Loucy (cell line): ENCODE measurements at regions not wholly inside any gene's neighbourhood (a gene's known extent, or its start where the extent isn't known, plus 50 kb on each side); places are given as distances from the start of the nearest gene placed in this dataset.

Experiments used
- EZH2phosphoT487 ChIP-seq: fragments of 200-600 bp; IDR thresholded peaks from 2 replicates; pipeline ENCODE4 v1.6.1; 2018; ENCODE audit warnings: antibody characterized with exemption, mild to moderate bottlenecking, moderate library complexity, borderline replicate concordance
- TF ChIP-seq, protein P1 (sequence below): fragments of 200-600 bp; sonication (generic); conservative IDR thresholded peaks from 2 replicates; pipeline ENCODE4 v1.5.1; 2014; ENCODE audit warnings: mild to moderate bottlenecking, antibody characterized with exemption, low read length

DNA sequence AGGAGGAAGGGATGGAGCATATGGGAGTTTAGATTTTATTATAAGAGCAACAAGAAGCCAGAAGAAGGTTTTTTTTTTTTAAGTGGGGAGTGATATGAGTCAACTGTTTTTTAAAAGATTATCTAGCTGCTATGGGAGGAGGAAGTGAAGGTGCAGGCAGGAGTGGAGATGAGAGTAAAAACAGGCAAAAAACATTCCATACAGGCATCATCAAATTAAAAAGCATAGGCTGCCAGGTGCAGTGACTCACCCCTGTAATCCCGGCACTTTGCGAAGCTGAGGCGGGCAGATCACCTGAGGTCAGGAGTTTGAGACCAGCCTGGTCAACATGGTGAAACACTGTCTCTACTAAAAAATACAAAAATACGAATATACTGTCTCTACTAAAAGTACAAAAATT lies 368.4 kb upstream of the MTNR1B start:
- TF ChIP-seq, protein P1, sequence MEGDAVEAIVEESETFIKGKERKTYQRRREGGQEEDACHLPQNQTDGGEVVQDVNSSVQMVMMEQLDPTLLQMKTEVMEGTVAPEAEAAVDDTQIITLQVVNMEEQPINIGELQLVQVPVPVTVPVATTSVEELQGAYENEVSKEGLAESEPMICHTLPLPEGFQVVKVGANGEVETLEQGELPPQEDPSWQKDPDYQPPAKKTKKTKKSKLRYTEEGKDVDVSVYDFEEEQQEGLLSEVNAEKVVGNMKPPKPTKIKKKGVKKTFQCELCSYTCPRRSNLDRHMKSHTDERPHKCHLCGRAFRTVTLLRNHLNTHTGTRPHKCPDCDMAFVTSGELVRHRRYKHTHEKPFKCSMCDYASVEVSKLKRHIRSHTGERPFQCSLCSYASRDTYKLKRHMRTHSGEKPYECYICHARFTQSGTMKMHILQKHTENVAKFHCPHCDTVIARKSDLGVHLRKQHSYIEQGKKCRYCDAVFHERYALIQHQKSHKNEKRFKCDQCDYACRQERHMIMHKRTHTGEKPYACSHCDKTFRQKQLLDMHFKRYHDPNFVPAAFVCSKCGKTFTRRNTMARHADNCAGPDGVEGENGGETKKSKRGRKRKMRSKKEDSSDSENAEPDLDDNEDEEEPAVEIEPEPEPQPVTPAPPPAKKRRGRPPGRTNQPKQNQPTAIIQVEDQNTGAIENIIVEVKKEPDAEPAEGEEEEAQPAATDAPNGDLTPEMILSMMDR: no peak
- no peak for TF ChIP-seq EZH2phosphoT487
